DMS 273 (cell line): ENCODE measurements at regions not wholly inside any gene's neighbourhood (a gene's known extent, or its start where the extent isn't known, plus 50 kb on each side); places are given as distances from the start of the nearest gene placed in this dataset.
A peak's percentile ranks its signal among the peaks of the same experiment; 100 is the strongest.

ENCODE experiments used
- DNase-seq: peaks from one replicate; lab custom pipeline; 2025; ENCODE audit not compliant: unreplicated experiment; lab: John Stamatoyannopoulos, UW

GRCh38 chr7:145928937-145929336, 187.7 kb upstream of the CNTNAP2 start:
- no peak for DNase-seq

GRCh38 chr7:145919712-145920111, 196.9 kb upstream of the CNTNAP2 start:
- no peak for DNase-seq

DNA sequence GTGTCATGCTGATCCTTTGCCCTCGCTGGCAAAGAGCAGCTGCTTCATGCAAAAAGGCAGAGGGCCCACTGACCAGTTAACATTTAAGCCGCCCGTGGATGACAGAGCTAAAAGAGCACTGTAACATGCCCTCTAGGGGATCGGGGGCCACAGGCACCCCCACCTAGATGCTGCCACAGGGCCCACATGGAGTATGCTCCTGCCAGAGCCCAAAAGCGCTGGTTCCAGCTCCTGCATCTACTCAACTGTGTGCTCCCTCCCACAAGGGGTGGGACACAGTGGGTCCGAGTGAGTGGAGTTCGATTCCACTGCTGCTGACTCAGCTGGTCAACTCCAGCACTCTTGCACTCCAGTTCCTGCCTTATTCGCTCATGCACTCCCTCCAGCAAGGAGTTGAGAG, 199.8 kb upstream of the CNTNAP2 start:
- no peak for DNase-seq

- DNase-seq, result no peak
These were observed 200.9 kb upstream of the CNTNAP2 start for GRCh38 chr7:145915679-145916078.

GRCh38 chr7:145909991-145910513, 206.5 kb upstream of the CNTNAP2 start:
- DNase-seq, result no peak

GRCh38 chr7:145903658-145904057, 212.9 kb upstream of the CNTNAP2 start:
- no peak for DNase-seq

- DNase-seq, result peak; percentile 2
These were observed 214.5 kb upstream of the CNTNAP2 start for GRCh38 chr7:145902123-145902522.

DNA sequence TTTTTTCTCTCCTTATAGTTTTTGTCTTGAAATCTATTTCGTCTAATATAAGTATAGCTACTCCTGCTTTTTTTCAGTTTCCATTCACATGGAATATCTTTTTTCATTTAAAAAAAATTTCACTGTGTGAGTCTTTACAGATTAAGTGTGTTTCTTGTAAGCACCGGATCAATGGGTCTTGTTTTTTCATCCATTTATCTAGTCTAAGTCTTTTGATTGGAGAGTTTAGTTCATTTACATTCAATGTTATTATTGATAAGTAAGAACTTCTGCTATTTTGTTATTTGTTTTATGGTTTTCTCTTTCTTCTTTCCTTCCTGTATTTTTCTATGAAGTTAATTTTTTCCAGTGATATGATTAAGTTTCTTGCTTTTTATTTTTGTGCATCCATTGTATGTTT, 216.7 kb upstream of the CNTNAP2 start:
- DNase-seq, result no peak

- no peak for DNase-seq
These were observed 222.6 kb upstream of the CNTNAP2 start for GRCh38 chr7:145893925-145894535.

DNA sequence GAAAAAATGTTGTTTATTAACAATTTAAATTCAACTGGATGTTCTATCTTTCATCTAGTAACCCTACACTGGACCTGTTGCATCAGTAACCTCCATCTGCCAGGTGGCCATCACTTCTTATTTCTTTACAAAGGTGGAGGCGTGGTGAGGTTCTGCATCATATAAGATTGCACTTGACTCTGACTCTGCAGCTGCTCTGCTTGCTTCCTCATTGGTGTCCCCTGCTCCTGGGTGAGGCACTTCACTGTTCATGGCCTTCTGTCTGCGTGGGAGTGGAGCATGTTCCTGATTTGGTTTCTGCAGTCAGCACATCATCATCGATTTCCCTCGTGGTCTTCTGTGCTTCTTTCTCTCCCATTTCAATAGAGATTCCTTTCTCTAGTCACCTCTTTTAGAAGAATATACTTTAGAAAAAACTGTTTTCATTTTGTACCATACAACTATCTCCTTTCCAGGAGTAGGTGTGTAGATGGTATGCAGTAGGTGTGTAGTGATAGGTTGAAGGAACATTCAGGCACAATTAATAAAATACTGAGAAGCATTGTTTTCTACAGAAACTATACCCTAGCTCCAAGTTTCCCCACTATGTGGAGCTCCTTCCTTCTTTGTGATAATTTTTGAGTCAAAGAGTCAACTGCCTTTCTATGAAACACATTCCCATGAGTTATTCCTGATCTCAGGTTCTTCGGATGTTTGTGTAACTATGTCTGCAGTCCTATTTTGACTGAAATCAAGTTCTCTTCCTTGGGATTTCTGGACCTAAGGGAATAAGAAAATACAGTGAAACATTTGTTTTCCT, 231.7 kb upstream of the CNTNAP2 start:
- no peak for DNase-seq

DNA sequence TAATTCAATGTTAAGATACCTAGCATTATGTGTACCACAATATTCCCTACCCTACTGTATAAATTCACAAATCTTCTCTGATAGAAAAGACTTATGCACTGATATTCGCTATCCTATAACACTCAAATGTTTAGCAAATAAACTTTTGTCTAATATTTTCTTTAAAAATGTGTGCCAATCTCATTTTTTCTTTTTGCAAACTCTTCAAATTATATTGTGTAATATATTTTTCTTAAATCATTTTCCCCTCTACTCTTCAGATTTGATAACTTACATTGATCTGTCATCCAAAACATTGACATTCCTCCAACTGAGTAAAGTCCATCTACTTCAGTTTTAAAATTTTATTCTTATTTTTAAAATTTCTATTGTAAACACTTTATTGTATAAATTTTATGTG, 240.2 kb upstream of the CNTNAP2 start:
- no peak for DNase-seq

- DNase-seq, result no peak
These were observed 241.3 kb upstream of the CNTNAP2 start for GRCh38 chr7:145875267-145875666.

- DNase-seq, result no peak
These were observed 247.7 kb upstream of the CNTNAP2 start for GRCh38 chr7:145868935-145869334.

DNA sequence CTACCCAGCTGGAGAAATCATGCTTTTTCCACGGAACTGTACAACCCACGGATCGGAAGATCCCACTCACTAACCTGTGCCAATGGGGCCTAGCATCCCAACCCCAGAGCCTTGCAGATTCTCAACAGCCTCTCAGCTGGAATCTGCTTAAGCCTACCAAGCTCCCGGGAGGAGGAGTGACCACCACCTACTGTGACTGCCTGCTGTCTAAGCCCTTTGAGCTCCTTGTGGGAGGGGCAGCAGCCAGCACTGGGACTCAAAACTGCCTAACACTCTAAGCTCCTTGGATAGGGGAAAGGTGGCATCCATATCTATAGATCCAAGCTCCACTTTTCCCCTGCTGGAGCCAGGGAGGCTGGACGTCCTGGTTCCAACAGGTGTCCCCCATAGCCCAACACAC, 254.4 kb upstream of the CNTNAP2 start:
- DNase-seq, result no peak

DNA sequence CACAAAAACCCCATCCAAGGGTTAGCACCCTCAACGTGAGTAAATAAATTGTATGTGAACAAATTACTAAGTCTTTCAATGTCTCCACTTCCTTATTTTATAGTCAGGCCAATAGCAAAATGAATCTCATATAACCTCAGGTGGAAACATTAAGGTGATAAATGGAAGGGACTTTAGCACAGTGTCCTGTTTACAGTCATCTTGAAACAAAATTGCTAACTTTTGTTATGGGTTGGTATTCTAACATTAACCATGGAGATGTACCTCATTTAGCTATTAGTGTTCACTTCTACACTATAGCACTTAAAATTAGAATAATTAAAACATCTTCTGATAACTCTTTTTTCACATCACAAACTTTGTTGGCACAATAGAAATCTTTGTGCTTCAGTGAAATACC, 255.8 kb upstream of the CNTNAP2 start:
- no peak for DNase-seq

DNA sequence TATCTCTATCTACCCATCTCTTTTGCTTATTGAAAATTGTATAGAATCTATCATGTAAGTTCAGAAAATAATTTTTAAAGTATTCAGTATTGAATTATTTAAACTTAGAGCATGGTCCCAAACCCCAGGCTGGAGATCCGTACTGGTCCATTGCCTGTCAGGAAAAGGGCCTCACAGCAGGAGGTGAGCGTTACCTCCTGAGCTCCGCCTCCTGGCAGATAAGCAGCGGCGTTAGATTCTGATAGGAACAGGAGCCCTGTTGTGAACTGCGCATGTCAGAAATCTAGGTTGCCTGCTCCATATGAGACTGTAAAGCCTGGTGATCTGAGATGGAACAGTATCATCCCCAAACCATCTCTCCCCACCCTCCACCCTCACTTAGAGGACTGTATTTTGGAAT, 266.0 kb upstream of the CNTNAP2 start:
- DNase-seq, result no peak

DNA sequence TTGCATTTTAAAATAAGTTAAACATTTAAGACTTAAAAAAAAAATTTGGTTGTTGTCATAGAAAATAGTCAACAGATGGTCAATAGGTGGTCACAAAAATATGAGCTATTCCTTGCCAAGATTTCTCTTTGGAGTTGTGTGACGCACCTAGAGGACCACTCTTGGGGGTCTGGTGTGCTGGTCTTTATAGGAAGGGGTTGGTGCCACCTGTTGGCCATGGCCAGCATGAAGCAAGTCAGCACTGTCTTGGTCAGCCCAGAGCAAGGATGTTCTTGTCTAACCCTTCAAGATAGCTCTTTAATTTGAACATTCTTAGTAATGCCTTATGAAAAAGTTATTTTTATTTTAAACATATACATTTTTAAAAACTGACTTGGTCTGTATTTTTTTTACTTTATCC, 267.9 kb upstream of the CNTNAP2 start:
- DNase-seq, result peak; percentile 37

GRCh38 chr7:145845345-145845744, 271.3 kb upstream of the CNTNAP2 start:
- no peak for DNase-seq

GRCh38 chr7:145839814-145840213, 276.8 kb upstream of the CNTNAP2 start:
- DNase-seq, result no peak

GRCh38 chr7:145831616-145832206, 284.9 kb upstream of the CNTNAP2 start:
- DNase-seq, result no peak

DNA sequence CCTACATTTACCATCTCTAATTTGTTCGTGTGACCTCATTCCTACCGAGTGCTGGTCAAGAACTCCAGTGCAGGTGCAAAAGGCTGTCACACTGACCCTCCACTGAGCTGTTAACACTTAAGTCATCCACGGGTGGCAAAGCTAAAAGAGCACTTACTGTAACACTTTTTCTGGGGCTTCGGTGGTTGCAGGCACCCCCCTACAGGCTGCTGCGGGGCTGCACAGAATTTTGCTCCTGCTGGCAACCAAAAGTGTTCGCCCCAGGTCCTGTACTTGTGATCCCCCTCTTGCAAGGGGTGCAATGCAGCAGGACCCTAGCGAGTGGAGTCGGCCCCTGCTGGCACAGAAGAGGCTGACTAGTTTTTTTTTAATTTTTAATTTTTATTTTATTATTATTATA, 298.9 kb upstream of the CNTNAP2 start:
- no peak for DNase-seq

- DNase-seq, result no peak
These were observed 304.4 kb upstream of the CNTNAP2 start for GRCh38 chr7:145812218-145812617.
